ENCODE measurements at regions not wholly inside any gene's neighbourhood (a gene's known extent, or its start where the extent isn't known, plus 50 kb on each side); places are given as distances from the start of the nearest gene placed in this dataset.
A peak's percentile ranks its signal among the peaks of the same experiment; 100 is the strongest.
"Not testable (repeated sequence)": the region's sequence is repeated elsewhere in the genome, so short reads cannot be mapped to it uniquely, and the experiment has no call there.

DNA sequence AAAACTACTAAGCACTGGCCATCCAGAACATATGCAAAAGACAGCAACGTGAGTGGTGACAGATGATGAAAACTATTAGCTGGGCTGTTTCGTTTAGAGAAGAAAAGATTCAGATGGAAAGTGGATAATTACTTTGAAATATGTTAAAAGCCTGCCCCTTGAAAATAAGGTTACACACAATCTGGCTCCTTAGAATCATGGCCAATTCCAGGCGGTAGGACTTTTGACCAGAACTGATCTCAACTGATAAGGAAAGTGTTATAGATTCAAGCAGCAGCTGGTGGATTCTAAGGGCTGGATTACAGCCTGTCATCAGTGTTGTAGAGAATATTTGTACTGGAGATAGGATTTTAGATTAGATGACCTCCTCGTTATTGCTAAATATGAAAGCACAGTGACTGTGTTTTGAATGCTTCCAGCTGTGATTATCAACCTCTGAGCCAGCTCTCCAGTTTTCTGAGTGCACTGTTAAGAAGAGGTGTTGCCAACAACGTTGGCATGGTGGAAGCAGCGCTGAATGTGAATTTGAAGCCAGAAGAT is 75.1 kb downstream of the KBTBD2 start:
- not testable (repeated sequence) for DNase-seq (ENCODE audit: low read depth)

DNA sequence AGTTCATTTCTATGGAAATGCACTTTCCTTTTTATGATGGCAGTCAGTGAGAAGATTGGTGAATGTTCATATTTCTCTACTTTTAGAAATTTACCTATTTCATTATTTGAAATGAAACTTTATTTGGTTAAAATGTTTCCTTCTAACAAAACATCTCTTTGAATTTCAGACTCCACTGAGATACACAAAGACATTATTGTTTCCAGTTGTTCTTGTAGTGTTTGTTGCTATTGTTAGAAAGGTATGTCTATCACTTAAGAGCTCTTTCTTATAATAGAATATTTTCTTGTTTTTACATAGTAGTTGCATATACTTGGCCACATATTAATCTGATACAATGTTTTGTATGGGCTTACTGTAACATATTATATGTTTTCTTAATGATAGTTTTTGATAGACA is 76.8 kb downstream of the KBTBD2 start:
- not testable (repeated sequence) for DNase-seq (ENCODE audit: low read depth)

DNA sequence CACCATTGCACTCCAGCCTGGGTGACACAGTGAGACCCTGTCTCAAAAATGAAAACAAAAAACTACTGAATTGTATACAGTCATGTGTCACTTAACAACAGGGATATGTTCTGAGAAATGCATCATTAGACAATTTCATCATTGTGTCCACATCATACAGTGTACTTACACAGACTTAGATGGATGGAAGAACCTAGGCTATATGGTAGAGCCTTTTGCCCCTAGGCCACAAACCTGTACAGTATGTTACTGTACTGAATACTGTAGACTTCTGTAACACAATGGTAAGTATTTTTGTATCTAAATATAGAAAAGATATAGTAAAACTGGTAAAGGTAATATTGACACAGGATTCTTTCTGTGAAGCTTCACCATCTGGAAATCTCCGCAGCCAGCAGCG is 81.7 kb downstream of the KBTBD2 start:
- no peak for DNase-seq (ENCODE audit: low read depth)

DNA sequence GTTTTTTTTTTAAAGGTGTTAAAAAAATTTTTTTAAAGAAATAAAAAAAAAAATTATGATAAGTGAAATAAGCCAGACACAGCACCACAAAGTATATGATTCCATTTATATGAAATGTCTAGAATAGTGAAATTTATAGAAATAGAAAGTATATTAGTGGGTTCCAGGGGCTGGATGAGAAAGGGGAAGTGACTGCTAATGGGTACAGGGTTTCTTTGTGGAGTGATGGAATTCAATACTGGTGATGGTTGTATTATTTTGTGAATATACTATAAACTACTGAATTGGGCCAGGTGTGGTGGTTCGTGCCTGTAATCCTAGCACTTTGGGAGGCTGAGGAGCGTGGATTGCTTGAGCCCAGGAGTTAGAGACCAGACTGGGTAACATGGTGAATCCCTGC is 82.2 kb downstream of the KBTBD2 start:
- no peak for DNase-seq (ENCODE audit: low read depth)

DNA sequence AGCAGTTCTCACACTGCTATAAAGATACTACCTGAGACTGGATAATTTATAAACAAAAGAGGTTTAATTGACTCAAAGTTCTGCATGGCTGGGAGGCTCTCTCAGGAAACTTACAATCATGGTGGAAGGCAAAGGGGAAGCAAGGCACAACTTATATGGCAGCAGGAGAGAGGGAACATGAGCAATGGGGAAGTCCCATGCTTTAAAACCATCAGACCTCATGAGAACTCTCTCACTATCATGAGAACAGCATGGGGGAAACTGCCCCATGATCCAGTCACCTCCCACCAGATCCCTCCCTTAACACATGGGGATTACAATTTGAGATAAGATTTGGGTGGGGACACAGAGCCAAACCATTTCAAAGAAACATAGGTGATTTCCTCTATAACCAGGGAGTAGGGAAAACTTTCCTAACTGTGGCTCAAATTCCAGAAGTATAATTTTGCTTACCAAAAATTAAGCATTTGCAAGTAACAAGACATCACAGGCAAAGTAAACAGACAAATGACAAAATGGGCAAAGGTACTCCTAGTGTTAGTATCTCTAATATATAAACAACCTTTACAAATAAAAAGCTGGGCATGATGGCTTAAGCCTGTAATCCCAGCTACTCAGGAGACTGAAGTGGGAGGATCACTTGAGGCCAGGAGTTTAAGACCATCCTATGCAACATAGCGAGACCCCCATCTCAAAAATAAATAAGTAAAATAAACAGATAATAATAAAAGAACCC is 88.0 kb downstream of the KBTBD2 start:
- no peak for DNase-seq (ENCODE audit: low read depth)

DNA sequence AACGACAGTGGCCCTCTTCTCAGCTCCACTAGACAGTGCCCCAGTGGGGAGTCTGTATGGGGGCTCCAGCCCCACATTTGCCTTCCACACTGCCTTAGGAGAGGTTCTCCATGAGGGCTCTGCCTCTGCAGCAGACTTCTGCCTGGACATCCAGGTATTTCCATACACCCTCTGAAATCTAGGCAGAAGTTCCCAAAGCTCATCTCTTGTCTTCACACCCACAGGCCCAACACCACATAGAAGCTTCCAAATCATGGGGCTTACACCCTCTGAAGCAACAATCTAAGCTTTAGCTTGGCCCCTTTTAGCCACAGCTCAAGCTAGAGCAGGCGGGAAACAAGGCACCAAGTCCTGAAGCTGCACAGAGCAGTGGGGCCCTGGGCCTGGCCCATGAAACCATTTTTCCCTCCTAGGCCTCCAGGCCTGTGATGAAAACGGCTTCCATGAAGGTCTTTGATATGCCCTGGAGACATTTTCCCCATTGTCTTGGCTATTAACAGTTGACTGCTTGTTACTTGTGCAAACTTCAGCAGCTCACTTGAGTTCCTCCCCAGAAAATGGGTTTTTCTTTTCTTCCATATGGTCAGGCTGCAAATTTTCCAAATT is 89.2 kb downstream of the KBTBD2 start:
- DNase-seq (ENCODE audit: low read depth) = no peak

DNA sequence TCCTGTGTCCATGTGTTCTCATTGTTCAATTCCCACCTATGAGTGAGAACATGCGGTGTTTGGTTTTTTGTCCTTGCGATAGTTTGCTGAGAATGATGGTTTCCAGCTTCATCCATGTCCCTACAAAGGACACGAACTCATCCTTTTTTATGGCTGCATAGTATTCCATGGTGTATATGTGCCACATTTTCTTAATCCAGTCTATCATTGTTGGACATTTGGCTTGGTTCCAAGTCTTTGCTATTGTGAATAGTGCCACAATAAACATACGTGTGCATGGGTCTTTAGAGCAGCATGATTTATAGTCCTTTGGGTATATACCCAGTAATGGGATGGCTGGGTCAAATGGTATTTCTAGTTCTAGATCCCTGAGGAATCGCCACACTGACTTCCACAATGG is 98.5 kb downstream of the KBTBD2 start:
- DNase-seq (ENCODE audit: low read depth) = not testable (repeated sequence)

DNA sequence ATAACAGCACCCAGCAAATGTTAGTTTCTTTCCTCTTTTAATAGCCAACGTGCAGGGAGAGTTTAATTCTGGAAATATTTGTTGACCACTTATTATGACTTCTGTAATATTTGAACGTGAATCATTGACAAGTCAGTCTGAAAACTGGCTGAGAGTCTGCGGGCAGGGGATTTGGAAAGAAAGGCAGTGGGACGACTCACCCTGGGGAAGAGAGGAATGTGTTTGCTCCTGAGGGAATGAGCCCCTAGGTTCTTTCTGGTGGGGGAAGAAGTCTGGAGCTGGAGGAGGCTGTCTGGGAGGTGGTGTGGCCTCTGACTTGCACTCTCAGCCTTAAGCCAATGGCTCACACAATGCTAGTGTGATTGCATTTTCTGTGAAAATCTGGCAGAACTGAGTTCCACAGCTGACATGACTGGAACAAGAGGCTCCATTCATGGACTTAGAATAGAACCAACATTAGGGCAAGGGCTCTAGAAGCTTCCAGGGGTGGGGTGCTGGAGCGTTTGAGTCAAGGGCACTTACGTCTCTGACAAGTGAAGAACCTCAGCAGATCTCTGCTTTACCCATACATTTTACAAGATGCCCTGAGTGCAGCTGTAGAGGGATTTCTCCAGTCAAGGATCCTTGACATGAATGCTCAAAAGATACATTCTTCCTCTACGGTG is 100.7 kb downstream of the KBTBD2 start:
- DNase-seq (ENCODE audit: low read depth) = peak; percentile 89

DNA sequence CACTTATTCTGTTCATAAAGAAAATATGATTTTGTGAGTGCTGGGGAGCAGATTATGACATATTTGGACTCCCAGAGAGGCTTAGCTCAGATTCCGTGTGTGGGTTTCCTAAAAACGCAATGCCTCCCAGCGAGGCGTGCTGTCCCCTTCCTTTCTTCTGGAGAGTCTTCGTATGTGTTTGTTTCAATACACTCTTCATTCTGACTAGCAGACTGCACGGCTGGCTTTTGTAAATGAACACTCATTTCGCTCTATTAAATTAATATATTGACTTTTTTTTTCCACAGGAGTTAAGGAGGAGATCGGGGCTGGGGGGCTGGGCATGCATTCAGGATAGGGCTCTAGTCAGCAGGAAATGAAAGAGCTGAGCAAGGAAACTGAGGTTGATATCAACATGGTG is 102.3 kb downstream of the KBTBD2 start:
- DNase-seq (ENCODE audit: low read depth) = not testable (repeated sequence)

DNA sequence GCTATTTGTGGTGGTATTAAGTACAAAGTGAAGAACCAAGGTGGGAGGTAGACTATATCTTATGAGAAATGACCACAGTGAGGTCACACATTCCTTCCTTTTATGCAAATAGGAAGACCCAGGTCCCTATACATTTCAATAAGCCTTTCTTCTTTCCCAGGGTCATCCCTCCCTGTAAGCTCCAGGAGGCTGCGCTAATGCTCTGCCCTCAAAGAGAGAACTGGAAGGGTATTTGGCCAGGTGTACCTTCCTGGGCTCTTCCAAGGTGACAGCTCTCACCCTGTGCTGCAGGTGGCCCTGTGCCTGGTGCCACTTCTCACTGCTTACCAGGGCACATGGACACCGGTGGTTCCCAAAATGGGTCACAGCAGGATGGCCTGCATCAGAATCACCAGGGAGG is 103.4 kb downstream of the KBTBD2 start:
- not testable (repeated sequence) for DNase-seq (ENCODE audit: low read depth)

DNA sequence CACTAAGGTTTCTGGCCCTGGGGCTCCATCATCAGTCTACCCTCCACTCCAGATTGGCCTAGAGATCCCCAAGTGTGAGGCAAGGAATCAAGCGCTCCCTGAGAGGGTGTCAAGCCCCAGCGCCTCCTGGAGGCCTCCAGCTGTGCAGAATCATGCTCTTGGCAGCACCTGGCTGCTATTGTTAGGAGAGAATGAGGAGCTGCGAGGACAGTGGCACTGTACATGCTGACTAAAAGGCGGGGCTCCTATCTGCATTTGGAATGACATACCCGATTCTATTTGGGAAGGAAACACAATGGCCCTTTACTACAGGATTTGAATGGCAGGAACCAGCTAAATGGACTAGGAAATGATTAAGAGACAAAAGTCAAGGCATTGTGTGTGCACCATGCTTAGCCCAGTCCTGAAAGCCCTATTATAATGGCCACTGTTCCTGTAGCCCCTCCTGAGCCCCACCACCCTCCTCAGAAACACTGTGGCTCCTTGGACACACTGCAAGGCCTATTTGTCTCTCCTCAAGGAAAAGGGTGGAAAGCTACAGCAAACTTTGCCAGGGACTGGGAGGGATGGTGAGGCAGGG is 106.1 kb downstream of the KBTBD2 start:
- not testable (repeated sequence) for DNase-seq (ENCODE audit: low read depth)

DNA sequence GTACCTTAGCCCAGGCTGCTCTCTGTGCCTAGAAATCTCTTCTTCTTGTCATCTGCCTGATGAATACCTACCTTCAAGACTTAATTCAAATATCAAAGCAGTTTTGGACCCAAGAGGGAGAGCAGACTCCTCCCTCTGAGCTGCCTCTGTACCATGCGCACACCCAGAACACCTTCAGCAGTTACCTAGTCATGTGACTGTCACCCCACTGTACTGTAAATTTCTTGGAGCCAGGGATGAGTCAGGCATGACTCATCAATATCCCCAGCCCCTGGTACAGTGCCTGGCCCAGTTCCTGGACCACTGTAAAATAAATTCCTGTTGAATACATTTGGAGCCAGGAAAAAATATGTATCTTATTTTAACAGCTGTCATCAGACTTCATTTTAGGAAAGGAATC is 111.7 kb downstream of the KBTBD2 start:
- not testable (repeated sequence) for DNase-seq (ENCODE audit: low read depth)

DNA sequence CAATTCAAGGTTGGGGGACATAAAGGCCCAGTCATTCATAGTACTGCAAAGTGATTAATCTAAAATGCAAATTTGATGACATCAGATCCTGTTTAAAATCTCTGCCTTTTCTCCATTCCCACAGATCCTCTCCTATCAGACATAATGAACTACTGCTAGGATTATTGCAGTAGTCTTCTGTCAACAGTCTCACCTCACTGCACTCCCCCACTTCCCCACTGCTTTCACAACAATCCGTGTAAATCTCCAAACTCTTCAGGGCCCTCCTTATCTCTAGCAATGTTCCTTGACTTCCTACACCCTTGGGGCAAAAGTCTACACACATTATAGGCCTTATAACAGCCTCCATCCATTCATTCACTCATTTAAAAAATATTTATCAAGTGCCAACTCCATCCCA is 112.4 kb downstream of the KBTBD2 start:
- no peak for DNase-seq (ENCODE audit: low read depth)

DNA sequence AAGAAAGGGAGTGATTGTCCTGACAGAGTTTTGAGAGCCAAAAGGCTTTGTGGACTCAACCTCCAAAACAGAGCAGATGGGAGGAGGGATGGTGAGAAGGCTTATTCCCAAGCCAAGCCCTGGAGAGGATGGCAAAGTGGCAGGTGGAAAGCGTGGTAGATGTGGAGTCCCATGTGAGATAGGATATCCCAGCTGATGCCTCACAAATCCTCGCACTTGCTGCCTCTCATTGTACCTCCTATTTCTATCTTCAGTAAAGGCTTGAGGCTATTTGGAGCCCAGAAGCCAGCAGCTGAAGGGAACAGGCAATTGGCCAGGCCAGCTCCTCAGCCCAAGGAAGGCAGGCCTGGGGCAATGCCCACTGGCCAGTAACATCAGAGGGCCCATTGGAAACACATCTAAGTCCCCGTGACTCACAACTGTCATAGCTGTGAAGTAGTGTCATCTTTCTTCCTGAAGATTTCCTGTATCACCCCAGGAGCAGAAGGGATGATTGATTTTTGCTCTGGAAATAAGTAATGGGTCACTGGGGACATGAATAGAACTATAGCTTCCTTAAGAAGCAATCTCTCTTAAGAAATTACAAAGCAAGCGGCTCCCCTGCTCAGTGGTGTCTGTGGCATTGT is 114.4 kb downstream of the KBTBD2 start:
- DNase-seq (ENCODE audit: low read depth) = peak; percentile 87

DNA sequence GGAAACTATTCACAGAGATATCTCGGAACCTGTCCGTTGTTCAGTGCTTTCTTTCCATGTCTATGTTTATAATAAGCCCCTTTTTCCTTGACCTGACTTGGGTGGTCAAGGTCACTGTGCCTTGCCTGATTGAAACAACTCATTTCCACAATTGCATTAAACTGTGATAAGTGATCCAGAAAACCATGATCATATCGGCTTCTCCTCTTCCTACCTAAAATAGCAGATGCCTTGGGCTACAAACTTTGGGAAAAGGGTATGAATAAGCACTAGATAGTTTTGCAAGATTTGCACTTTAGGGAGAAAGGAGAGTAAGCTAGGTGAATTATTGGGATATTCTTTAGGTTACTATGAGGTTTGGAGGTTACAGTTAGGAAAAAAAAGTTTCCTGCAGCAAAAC is 115.2 kb downstream of the KBTBD2 start:
- not testable (repeated sequence) for DNase-seq (ENCODE audit: low read depth)

DNA sequence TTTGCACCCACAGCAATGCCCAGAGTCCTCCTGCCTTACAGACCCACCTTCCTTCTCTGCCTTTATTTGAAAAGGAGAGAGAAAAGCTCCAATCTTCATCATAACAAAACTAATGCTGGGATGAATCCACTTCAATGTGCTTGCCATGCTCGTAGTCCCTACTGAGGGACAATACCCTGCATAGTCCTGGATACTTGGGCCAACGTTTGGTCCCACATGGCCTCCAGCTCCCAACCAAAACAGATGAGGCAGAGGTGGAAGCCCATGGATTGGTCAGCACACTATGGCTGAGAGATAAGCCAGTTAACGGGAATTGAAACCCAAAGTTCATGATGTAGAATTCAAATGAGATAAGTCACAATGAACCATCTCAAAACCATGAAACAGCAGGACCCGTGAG is 115.8 kb downstream of the KBTBD2 start:
- DNase-seq (ENCODE audit: low read depth) = not testable (repeated sequence)

DNA sequence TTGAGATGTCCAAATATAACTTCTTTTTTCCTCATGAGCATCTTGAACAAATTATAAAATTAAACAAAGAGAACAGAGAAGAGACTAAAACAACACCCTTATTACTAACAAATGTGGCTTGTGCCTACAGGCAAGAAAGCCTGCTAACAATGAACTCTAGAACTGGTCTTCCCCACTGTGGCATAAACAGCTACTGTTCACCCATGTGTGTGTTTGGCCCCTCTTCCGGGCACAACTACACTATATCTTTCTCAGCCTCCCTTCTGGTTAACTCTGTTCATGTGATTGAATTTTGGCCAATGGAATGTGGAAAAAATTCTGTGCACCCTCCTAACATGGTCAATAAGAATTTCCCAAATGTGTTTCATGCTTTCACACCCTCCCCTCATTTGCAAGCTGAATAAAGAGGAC is 117.0 kb downstream of the KBTBD2 start:
- DNase-seq (ENCODE audit: low read depth) = no peak

DNA sequence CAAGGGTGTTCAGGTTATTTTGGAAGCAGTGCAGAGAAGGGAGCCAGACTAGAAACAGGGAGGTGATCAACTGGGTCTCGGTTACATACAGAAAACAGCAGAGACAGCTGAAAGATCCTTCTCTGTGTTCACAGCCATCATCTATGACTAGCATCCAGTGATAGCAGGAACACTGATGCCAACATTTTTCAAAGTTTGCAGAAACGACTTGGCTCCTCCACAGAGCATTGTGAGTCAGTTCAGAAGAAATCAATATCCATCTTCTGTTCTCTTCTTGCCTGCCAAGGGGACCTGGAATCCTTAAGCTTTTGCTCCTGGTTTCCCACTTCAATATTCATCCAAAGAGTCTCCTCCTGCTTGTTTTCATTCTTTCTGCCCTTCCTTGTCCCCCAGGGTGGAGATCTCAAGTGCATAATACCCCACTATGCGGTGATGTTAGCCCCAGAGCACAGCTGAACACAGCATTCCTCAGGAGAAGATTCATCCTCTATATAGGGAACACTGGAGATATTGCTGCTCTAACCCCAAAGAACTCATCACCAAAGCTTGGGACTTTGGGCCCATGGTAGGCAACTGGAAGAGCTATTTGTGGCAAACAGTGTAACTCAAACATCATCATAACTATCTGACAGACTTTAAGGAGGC is 122.6 kb downstream of the KBTBD2 start:
- not testable (repeated sequence) for DNase-seq (ENCODE audit: low read depth)

DNA sequence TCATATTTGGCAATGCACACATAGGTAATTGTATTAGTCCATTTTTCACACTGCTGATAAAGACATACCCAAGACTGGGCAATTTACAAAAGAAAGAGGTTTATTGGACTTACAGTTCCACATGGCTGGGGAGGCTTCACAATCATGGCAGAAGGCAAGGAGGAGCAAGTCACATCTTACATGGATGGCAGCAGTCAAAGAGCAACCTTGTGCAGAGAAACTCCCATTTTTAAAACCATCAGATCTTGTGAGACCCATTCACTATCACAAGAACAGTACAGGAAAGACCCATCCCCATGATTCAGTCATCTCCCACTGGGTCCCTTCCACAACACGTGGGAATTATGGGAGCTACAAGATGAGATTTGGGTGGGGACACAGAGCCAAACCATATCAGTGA is 123.2 kb downstream of the KBTBD2 start:
- not testable (repeated sequence) for DNase-seq (ENCODE audit: low read depth)

DNA sequence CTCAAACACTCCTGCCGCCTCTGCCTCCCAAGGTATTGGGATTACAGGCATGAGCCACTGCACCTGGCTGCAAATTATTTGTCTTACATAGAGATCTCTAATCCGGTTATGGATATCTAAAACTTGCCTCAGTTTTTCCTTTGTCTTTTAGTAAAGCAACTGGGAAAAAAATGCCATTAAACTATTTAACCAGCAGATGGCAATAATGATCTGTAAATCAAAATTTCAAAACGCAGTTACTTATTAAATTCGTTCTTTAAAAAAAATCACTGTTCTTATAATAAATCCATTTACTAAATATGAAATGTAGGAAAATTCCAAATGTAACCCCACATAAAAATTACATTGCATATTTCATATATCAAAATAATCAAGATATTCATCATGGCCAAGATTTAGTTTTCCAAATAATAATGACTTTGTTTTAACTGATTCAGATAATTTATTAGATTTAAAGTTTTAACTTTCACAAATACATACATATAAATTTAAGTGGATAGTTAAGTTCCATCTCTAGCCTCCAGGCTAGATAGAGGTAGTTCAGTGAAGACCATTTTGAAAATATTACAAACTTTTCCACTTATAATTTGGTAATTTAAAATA is 125.8 kb downstream of the KBTBD2 start:
- peak; percentile 56 for DNase-seq (ENCODE audit: low read depth)

DNA sequence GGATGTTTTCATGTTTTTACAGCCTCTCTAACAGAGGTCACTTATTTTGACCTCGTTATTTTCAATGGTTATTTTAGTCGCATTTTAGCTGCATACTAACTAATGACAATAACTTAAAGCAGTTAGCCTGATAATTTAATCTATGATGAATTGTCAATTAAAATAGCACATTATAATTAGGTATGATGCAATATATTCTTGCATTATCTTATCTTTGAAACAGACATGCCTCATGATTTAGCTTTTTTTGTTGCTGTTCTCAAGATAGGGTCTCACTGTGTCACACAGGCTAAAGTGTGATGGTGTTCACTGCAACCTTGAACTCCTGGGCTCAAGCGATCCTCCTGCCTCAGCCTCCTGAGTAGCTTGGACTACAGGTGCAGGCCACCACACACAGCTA is 126.4 kb downstream of the KBTBD2 start:
- no peak for DNase-seq (ENCODE audit: low read depth)

Measured in ELR (cell line).